CD4-positive, alpha-beta T cell (primary cell): ENCODE measurements at regions not wholly inside any gene's neighbourhood (a gene's known extent, or its start where the extent isn't known, plus 50 kb on each side); places are given as distances from the start of the nearest gene placed in this dataset.

Experiments
- ATAC-seq: fragments of 200-7000 bp; cut with Tn5 transposase; one replicate; pipeline ENCODE4 v1.10.0; 2022; ENCODE audit warnings: mild to moderate bottlenecking; ENCODE audit not compliant: poor library complexity
- CTCF ChIA-PET: fragments of 350-600 bp; sonication (Branson Sonifier 250); formaldehyde crosslinking; loops from one replicate; lab custom pipeline; 2021; ENCODE audit warnings: antibody characterized with exemption, inconsistent platforms; lab: Charles Lee
- POLR2A ChIA-PET: fragments of 350-600 bp; sonication (Branson Sonifier 250); formaldehyde crosslinking; loops from one replicate; lab custom pipeline; 2021; ENCODE audit warnings: antibody characterized with exemption, inconsistent platforms; lab: Charles Lee
- DNase-seq, 14 experiments: peaks; one replicate each; pipeline ENCODE4 v3.0.0-alpha.2; 2013 to 2020; ENCODE audit warnings: mixed read lengths in 2 of 14
- H3K27ac ChIP-seq, 2 donors: one replicate each; pipeline versions ENCODE4 v1.5.1 to v1.7.0; 2013; ENCODE audit warnings: low read length in 2 of 2, low read depth in 1 of 2, mild to moderate bottlenecking in 1 of 2
- H3K27me3 ChIP-seq, 2 experiments: 1 replicate in 1 of 2; 2 replicates in 1 of 2; pipeline versions ENCODE4 v1.6.1 to v1.7.0; 2013; ENCODE audit warnings: low read length in 2 of 2, control low read depth in 1 of 2, mild to moderate bottlenecking in 1 of 2, moderate library complexity in 1 of 2; ENCODE audit not compliant: insufficient read depth in 2 of 2, control insufficient read depth in 1 of 2
- H3K36me3 ChIP-seq: one replicate; pipeline ENCODE4 v1.6.1; 2013; ENCODE audit warnings: low read length, control low read depth; ENCODE audit not compliant: insufficient read depth
- H3K4me1 ChIP-seq: one replicate; pipeline ENCODE4 v1.6.1; 2013; ENCODE audit warnings: low read length, control low read depth; ENCODE audit not compliant: insufficient read depth
- H3K4me3 ChIP-seq: one replicate; pipeline ENCODE4 v1.5.1; 2013; ENCODE audit warnings: mild to moderate bottlenecking, low read length, moderate library complexity
- H3K9me3 ChIP-seq, 2 experiments: 1 replicate in 1 of 2; 2 replicates in 1 of 2; pipeline versions ENCODE4 v1.6.1 to v1.7.0; 2013; ENCODE audit warnings: low read length in 2 of 2, mild to moderate bottlenecking in 2 of 2, control low read depth in 1 of 2, moderate library complexity in 1 of 2; ENCODE audit not compliant: control insufficient read depth in 1 of 2, insufficient read depth in 1 of 2
- H3K27ac Mint-ChIP-seq: one replicate; pipeline ENCODE4 v1.8.0; 2020; ENCODE audit warnings: mixed read lengths
- H3K27me3 Mint-ChIP-seq: one replicate; pipeline ENCODE4 v1.8.0; 2021; ENCODE audit warnings: mixed read lengths
- H3K36me3 Mint-ChIP-seq: one replicate; pipeline ENCODE4 v1.8.0; 2021; ENCODE audit warnings: low read depth, mixed read lengths
- H3K4me1 Mint-ChIP-seq: one replicate; pipeline ENCODE4 v1.8.0; 2021; ENCODE audit warnings: low read depth, mixed read lengths
- H3K4me3 Mint-ChIP-seq: one replicate; pipeline ENCODE4 v1.8.0; 2020; ENCODE audit warnings: mild to moderate bottlenecking, mixed read lengths
- H3K9me3 Mint-ChIP-seq: one replicate; pipeline ENCODE4 v1.8.0; 2020; ENCODE audit warnings: mixed read lengths
- CTCF ChIP-seq: fragments of 200-600 bp; IDR thresholded peaks from one replicate; pipeline ENCODE4 v1.8.0; 2022; ENCODE audit warnings: antibody characterized with exemption, mild to moderate bottlenecking
- intact Hi-C, 2 experiments: fragments of 100-400 bp; cut with DNase I in 1 of 2; cut with micrococcal nuclease in 1 of 2; formaldehyde crosslinking; loops; one replicate each; pipeline versions ENCODE4 v1.15.1 to v1.9.0; 2023 to 2025; cut with DNase I, micrococcal nuclease

GRCh38 chr12:115698257-115698656 lies 579.2 kb downstream of the MED13L start:
- Histone ChIP-seq H3K4me3 (no peak overlapping the region), H3K4me1 (no peaks in the 10 kb centered on the region), H3K27me3 (no peaks in the 10 kb centered on the region), H3K27ac (no peak overlapping the region), H3K9me3 (peaks cover 0 to 6% of the 10 kb centered on the region in 2 experiments), H3K36me3 (no peaks in the 10 kb centered on the region)
- DNase-seq (no peak), ATAC-seq (no peak)
- POLR2A ChIA-PET, result no interaction called here
- no peak for TF ChIP-seq CTCF
- CTCF ChIA-PET, result no interaction called here
- H3K4me1 Mint-ChIP-seq, result no peaks in the 10 kb centered on the region
- no peaks in the 10 kb centered on the region for H3K9me3 Mint-ChIP-seq
- H3K27ac Mint-ChIP-seq, result no peak overlapping the region
- H3K36me3 Mint-ChIP-seq, result no peaks in the 10 kb centered on the region
- no peak overlapping the region for H3K4me3 Mint-ChIP-seq
- H3K27me3 Mint-ChIP-seq, result peaks cover 4% of the 10 kb centered on the region
- intact Hi-C loops, result no loop called here

GRCh38 chr12:115697340-115697739 lies 580.2 kb downstream of the MED13L start:
- no peak overlapping the region for H3K4me3 ChIP-seq
- ATAC-seq (no peak), DNase-seq (no peak)
- H3K4me1 ChIP-seq, result no peaks in the 10 kb centered on the region
- no peaks in the 10 kb centered on the region for H3K27me3 ChIP-seq
- H3K27ac Mint-ChIP-seq, result no peak overlapping the region
- ChIA-PET CTCF (no interaction called here), POLR2A (no interaction called here)
- H3K36me3 ChIP-seq, result no peaks in the 10 kb centered on the region
- H3K9me3 ChIP-seq, result peaks cover 0 to 6% of the 10 kb centered on the region in 2 experiments
- peaks cover 4% of the 10 kb centered on the region for H3K27me3 Mint-ChIP-seq
- H3K36me3 Mint-ChIP-seq, result no peaks in the 10 kb centered on the region
- intact Hi-C loops, result no loop called here
- H3K4me3 Mint-ChIP-seq, result no peak overlapping the region
- H3K9me3 Mint-ChIP-seq, result no peaks in the 10 kb centered on the region
- no peak overlapping the region for H3K27ac ChIP-seq
- no peak for TF ChIP-seq CTCF
- H3K4me1 Mint-ChIP-seq, result no peaks in the 10 kb centered on the region

- intact Hi-C loops, result no loop called here
- Histone ChIP-seq H3K36me3 (no peaks in the 10 kb centered on the region), H3K27ac (no peak overlapping the region), H3K4me1 (no peaks in the 10 kb centered on the region), H3K4me3 (no peak overlapping the region), H3K27me3 (no peaks in the 10 kb centered on the region), H3K9me3 (peaks cover 0 to 3% of the 10 kb centered on the region in 2 experiments)
- Mint-ChIP-seq H3K4me3 (no peak overlapping the region), H3K27ac (no peak overlapping the region), H3K4me1 (no peaks in the 10 kb centered on the region), H3K27me3 (peaks cover 7% of the 10 kb centered on the region), H3K36me3 (no peaks in the 10 kb centered on the region), H3K9me3 (peaks cover 3% of the 10 kb centered on the region)
- TF ChIP-seq CTCF, result no peak
- ChIA-PET CTCF (no interaction called here), POLR2A (no interaction called here)
- DNase-seq, result no peak
- no peak for ATAC-seq
Measured at GRCh38 chr12:115694564-115694963, 582.9 kb downstream of the MED13L start.
